Endodermal cell (in vitro differentiated cells): ENCODE measurements at regions not wholly inside any gene's neighbourhood (a gene's known extent, or its start where the extent isn't known, plus 50 kb on each side); places are given as distances from the start of the nearest gene placed in this dataset.

Experiments
- DNase-seq: peaks from one replicate; pipeline ENCODE4 v3.0.0-alpha.2; 2017
- H3K27ac ChIP-seq: 2 replicates; pipeline ENCODE4 v1.5.1; 2013; ENCODE audit warnings: mild to moderate bottlenecking, low read depth, low read length, moderate library complexity
- H3K27me3 ChIP-seq: 2 replicates; pipeline ENCODE4 v1.6.1; 2013; ENCODE audit warnings: mild to moderate bottlenecking, low read length, moderate library complexity; ENCODE audit not compliant: insufficient read depth, control insufficient read depth, poor library complexity, severe bottlenecking
- H3K36me3 ChIP-seq: 2 replicates; pipeline ENCODE4 v1.7.0; 2013; ENCODE audit warnings: mild to moderate bottlenecking, low read length, moderate library complexity; ENCODE audit not compliant: control insufficient read depth, insufficient read depth
- H3K4me1 ChIP-seq: one replicate; pipeline ENCODE4 v1.7.0; 2013; ENCODE audit warnings: low read length; ENCODE audit not compliant: control insufficient read depth, insufficient read depth
- H3K4me3 ChIP-seq: 2 replicates; pipeline ENCODE4 v1.5.1; 2013; ENCODE audit warnings: mild to moderate bottlenecking, low read length, moderate library complexity
- H3K9ac ChIP-seq: 2 replicates; pipeline ENCODE4 v1.6.1; 2013; ENCODE audit warnings: mild to moderate bottlenecking, low read length, moderate library complexity; ENCODE audit not compliant: poor library complexity, severe bottlenecking; ENCODE audit errors: extremely low read depth
- H3K9me3 ChIP-seq: 2 replicates; pipeline ENCODE4 v1.6.1; 2013; ENCODE audit warnings: mild to moderate bottlenecking, low read length, moderate library complexity; ENCODE audit not compliant: control insufficient read depth
- H3K27ac Mint-ChIP-seq: 2 replicates; pipeline ENCODE4 v1.8.0; 2020; ENCODE audit warnings: mixed read lengths
- H3K27me3 Mint-ChIP-seq: 2 replicates; pipeline ENCODE4 v1.8.0; 2021; ENCODE audit warnings: mild to moderate bottlenecking, mixed read lengths; ENCODE audit not compliant: insufficient read depth
- H3K36me3 Mint-ChIP-seq: 2 replicates; pipeline ENCODE4 v1.8.0; 2020; ENCODE audit warnings: low read depth, mixed read lengths
- H3K4me1 Mint-ChIP-seq: 2 replicates; pipeline ENCODE4 v1.8.0; 2020; ENCODE audit warnings: mixed read lengths
- H3K4me3 Mint-ChIP-seq: 2 replicates; pipeline ENCODE4 v1.8.0; 2020; ENCODE audit warnings: mild to moderate bottlenecking, moderate library complexity, mixed read lengths
- H3K9me3 Mint-ChIP-seq: 2 replicates; pipeline ENCODE4 v1.8.0; 2020; ENCODE audit warnings: mild to moderate bottlenecking, mixed read lengths
- WGBS, 2 experiments: methylation state at CpG; one replicate each; pipeline versions ENCODE4 v1.1.5 to v1.1.7; 2013; ENCODE audit warnings: missing lambda C conversion rate in 2 of 2, mixed read lengths in 1 of 2; ENCODE audit not compliant: insufficient coverage in 1 of 2, insufficient read length in 1 of 2; 5-methylcytosine and 5-hydroxymethylcytosine counted together
- TF ChIP-seq, protein P1 (sequence below): fragments of 200-600 bp; sonication (generic); conservative IDR thresholded peaks from 2 replicates; pipeline ENCODE4 v1.5.0; 2021; ENCODE audit warnings: antibody characterized with exemption, mild to moderate bottlenecking

DNA sequence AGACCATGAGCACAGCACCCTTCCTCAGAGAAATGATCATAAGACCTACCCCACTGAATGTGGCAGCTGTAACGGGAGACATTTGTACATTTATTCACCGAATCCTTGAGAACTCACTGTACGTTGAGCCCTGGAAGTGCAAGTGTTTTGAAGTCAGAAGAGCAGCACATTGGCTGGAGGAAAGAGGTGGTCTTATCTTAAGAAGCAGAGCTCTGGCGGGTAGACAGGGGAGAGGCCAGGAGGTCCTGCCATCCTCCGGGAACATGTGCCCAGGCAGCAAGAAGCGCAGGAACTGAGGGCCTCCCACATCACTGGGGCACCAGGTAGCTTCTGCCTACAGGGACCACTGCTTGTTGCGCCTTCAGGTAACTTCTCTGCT, 169.2 kb upstream of the IRF2BP2 start:
- Mint-ChIP-seq H3K4me1 (no peaks in the 10 kb centered on the region), H3K27me3 (no peaks in the 10 kb centered on the region), H3K4me3 (no peak overlapping the region), H3K9me3 (peaks cover 6% of the 10 kb centered on the region), H3K27ac (no peak overlapping the region), H3K36me3 (no peaks in the 10 kb centered on the region)
- TF ChIP-seq, protein P1, sequence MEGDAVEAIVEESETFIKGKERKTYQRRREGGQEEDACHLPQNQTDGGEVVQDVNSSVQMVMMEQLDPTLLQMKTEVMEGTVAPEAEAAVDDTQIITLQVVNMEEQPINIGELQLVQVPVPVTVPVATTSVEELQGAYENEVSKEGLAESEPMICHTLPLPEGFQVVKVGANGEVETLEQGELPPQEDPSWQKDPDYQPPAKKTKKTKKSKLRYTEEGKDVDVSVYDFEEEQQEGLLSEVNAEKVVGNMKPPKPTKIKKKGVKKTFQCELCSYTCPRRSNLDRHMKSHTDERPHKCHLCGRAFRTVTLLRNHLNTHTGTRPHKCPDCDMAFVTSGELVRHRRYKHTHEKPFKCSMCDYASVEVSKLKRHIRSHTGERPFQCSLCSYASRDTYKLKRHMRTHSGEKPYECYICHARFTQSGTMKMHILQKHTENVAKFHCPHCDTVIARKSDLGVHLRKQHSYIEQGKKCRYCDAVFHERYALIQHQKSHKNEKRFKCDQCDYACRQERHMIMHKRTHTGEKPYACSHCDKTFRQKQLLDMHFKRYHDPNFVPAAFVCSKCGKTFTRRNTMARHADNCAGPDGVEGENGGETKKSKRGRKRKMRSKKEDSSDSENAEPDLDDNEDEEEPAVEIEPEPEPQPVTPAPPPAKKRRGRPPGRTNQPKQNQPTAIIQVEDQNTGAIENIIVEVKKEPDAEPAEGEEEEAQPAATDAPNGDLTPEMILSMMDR: no peak
- Histone ChIP-seq H3K9ac (no peak overlapping the region), H3K27me3 (peaks cover 32% of the 10 kb centered on the region), H3K36me3 (no peaks in the 10 kb centered on the region), H3K9me3 (no peaks in the 10 kb centered on the region), H3K4me3 (no peak overlapping the region), H3K4me1 (no peaks in the 10 kb centered on the region), H3K27ac (no peak overlapping the region)
- DNase-seq: peak; percentile 55
- WGBS, 2 experiments: 83 to 85% methylated on average over 7 of the region's 7 CpGs

DNA sequence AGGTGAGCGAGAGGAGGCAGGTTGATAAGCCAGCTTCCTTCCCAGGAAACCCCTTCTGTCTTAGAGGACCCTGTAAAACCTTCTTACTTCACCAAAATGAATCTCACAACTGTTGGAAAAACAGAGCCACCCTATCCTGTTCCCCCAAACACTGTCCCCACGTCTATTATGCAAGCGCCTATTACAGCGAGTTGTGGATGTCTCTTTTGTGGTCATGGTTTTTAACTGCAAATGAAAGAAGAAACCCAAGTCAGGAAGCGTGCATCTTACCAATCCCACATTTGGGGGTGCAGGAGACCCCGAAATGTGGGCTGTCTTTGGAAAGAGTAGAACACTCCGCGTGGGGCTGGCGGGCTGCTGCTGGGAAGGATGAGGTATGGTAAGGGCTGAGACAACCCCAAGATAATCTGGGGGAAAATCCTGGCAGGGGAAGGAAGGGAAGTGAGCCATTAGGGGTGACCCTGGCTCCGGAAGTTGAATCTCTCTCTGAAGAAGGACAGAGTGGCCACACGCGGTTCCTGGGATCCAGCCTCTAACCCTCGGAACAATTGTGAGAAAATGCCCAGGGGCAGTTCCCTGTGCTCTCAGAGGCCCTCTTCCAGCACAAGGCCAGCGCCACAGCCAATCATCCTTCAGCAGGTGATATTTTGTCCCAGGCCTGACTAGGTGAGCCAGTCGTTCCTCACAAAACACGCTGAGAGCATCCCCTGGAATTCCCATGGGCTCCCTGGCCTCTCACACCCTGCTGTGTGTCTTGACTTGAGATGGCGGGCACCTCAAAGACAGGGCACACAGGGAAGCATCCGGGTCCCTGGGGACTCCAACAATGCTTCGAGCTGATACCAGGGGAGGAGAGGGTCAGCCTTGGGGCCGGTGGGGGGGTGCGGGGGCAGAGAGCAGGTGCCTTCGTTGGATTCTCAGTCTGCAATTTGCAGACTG, 168.5 kb upstream of the IRF2BP2 start:
- Histone ChIP-seq H3K36me3 (no peaks in the 10 kb centered on the region), H3K27ac (no peak overlapping the region), H3K27me3 (peaks cover 32% of the 10 kb centered on the region), H3K9me3 (no peaks in the 10 kb centered on the region), H3K4me3 (no peak overlapping the region), H3K9ac (no peak overlapping the region), H3K4me1 (no peaks in the 10 kb centered on the region)
- Mint-ChIP-seq H3K4me1 (no peaks in the 10 kb centered on the region), H3K9me3 (peaks cover 6% of the 10 kb centered on the region), H3K36me3 (no peaks in the 10 kb centered on the region), H3K27ac (no peak overlapping the region), H3K4me3 (no peak overlapping the region), H3K27me3 (no peaks in the 10 kb centered on the region)
- TF ChIP-seq, protein P1: no peak
- 84 to 87% methylated on average over 22 of the region's 22 CpGs for WGBS, 2 experiments
- DNase-seq: peak; percentile 70

DNA sequence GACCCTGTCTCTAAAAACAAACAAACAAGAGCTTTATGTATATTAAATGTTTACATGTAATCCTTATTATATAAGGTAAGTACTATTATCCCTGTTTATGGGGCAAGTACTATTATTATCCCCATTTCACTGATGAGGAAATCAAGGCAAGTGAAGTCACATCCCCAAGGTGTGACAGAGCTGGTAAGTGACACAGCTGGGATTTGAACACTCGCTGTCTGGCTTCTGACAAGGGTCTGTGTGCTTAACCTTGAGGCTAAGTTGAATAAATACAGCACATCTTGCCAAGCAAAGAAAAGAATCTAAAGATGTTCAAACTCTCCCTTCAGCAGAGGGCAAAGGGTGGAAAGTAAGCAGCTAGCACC, 167.9 kb upstream of the IRF2BP2 start:
- Mint-ChIP-seq H3K27ac (no peak overlapping the region), H3K9me3 (peaks cover 7% of the 10 kb centered on the region), H3K4me1 (no peaks in the 10 kb centered on the region), H3K27me3 (no peaks in the 10 kb centered on the region), H3K4me3 (no peak overlapping the region), H3K36me3 (no peaks in the 10 kb centered on the region)
- TF ChIP-seq, protein P1: no peak
- DNase-seq: peak; percentile 40
- H3K4me1 ChIP-seq: no peaks in the 10 kb centered on the region
- WGBS, 2 experiments: 90 to 100% methylated on average over 1 of the region's 1 CpG
- no peaks in the 10 kb centered on the region for H3K36me3 ChIP-seq
- H3K27ac ChIP-seq: no peak overlapping the region
- H3K9ac ChIP-seq: no peak overlapping the region
- no peak overlapping the region for H3K4me3 ChIP-seq
- H3K27me3 ChIP-seq: peaks cover 32% of the 10 kb centered on the region
- no peaks in the 10 kb centered on the region for H3K9me3 ChIP-seq
